ENCODE measurements at regions not wholly inside any gene's neighbourhood (a gene's known extent, or its start where the extent isn't known, plus 50 kb on each side); places are given as distances from the start of the nearest gene placed in this dataset.
"Not testable (repeated sequence)": the region's sequence is repeated elsewhere in the genome, so short reads cannot be mapped to it uniquely, and the experiment has no call there.

DNA sequence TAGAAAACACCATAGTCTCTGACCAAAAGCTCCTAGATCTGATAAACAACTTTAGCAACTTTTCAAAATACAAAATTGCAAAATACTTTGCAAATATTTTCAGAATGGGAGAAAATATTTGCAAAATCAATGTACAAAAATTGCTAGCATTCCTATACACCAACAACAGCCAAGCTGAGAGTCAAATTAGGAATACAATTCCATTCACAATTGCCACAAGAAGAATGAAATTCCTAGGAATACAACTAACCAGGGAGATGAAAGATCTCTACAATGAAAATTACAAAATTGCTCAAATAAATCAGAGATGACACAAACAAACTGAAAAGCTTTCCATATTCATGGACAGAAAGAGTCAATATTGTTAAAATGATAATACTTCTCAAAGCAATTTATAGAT is 327.0 kb upstream of the ZC3H15 start:
- ATAC-seq (ENCODE audit: low read depth), result no peak
- no peak overlapping the region for H3K27ac Mint-ChIP-seq
- H3K4me1 Mint-ChIP-seq, result peaks cover 4% of the 10 kb centered on the region
- intact Hi-C loops (cut with micrococcal nuclease), result no loop called here
- CTCF ChIA-PET, result no interaction called here
- no peak overlapping the region for H3K4me3 Mint-ChIP-seq
- TF ChIP-seq, protein P1, sequence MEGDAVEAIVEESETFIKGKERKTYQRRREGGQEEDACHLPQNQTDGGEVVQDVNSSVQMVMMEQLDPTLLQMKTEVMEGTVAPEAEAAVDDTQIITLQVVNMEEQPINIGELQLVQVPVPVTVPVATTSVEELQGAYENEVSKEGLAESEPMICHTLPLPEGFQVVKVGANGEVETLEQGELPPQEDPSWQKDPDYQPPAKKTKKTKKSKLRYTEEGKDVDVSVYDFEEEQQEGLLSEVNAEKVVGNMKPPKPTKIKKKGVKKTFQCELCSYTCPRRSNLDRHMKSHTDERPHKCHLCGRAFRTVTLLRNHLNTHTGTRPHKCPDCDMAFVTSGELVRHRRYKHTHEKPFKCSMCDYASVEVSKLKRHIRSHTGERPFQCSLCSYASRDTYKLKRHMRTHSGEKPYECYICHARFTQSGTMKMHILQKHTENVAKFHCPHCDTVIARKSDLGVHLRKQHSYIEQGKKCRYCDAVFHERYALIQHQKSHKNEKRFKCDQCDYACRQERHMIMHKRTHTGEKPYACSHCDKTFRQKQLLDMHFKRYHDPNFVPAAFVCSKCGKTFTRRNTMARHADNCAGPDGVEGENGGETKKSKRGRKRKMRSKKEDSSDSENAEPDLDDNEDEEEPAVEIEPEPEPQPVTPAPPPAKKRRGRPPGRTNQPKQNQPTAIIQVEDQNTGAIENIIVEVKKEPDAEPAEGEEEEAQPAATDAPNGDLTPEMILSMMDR (IDR thresholded peaks at IDR 0.05), result no peak
- peaks cover 18% of the 10 kb centered on the region for H3K36me3 Mint-ChIP-seq (ENCODE audit: low read depth)
- DNase-seq, result no peak
- no peaks in the 10 kb centered on the region for H3K27me3 Mint-ChIP-seq
- H3K9me3 Mint-ChIP-seq, result peaks cover 31% of the 10 kb centered on the region
- POLR2A ChIA-PET, result no interaction called here

DNA sequence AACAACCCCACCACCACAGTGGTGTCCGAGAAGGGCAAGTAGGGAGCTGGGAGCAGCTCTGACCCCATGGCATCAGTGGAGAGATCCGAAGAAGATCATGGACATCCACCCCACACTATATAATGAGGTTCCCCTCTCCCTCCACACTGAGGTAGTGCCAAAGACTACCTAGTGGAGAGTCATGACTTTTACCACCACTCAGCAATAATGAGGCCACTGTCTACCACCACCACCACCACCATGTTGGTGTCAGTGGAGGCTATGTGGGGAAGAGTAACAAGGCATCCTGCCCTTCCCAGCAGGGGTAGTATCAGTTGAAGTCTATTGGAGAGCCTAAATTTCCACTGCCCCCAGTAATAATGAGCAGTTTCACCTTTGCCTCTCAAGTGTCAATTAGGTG is 321.7 kb upstream of the ZC3H15 start:
- CTCF ChIA-PET, result no interaction called here
- H3K4me1 Mint-ChIP-seq, result peaks cover 4% of the 10 kb centered on the region
- no peak overlapping the region for H3K27ac Mint-ChIP-seq
- intact Hi-C loops (cut with micrococcal nuclease), result no loop called here
- DNase-seq (no peak), ATAC-seq (ENCODE audit: low read depth) (no peak)
- TF ChIP-seq, protein P1 (IDR thresholded peaks at IDR 0.05), result no peak
- no peaks in the 10 kb centered on the region for H3K27me3 Mint-ChIP-seq
- POLR2A ChIA-PET, result no interaction called here
- H3K4me3 Mint-ChIP-seq, result no peak overlapping the region
- peaks cover 17% of the 10 kb centered on the region for H3K9me3 Mint-ChIP-seq
- peaks cover 8% of the 10 kb centered on the region for H3K36me3 Mint-ChIP-seq (ENCODE audit: low read depth)

DNA sequence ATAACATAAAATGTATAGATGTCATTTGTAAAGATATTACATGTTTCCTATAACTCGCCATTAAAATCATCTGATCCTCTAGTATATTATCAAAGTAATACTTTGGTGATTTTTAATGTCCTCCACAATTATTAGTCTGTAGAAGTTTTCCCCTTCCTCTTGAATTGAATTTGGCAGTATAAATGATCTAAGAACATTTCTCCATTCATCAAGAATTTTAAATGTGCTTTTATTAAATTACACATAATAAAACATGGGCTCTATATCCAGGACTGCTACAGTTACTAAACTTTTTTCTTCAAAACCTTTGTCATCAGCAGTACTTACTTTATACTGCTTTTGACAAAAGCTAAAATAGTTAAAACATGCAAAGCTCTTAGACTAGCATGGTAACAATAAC is 315.4 kb upstream of the ZC3H15 start:
- TF ChIP-seq, protein P1 (IDR thresholded peaks at IDR 0.05), result no peak
- intact Hi-C loops (cut with micrococcal nuclease), result no loop called here
- Mint-ChIP-seq H3K36me3 (ENCODE audit: low read depth) (peaks cover 3% of the 10 kb centered on the region), H3K9me3 (peaks cover 10% of the 10 kb centered on the region), H3K4me3 (no peak overlapping the region), H3K27me3 (no peaks in the 10 kb centered on the region), H3K27ac (no peak overlapping the region), H3K4me1 (no peaks in the 10 kb centered on the region)
- ChIA-PET CTCF (no interaction called here), POLR2A (no interaction called here)
- no peak for ATAC-seq (ENCODE audit: low read depth)
- DNase-seq, result no peak

DNA sequence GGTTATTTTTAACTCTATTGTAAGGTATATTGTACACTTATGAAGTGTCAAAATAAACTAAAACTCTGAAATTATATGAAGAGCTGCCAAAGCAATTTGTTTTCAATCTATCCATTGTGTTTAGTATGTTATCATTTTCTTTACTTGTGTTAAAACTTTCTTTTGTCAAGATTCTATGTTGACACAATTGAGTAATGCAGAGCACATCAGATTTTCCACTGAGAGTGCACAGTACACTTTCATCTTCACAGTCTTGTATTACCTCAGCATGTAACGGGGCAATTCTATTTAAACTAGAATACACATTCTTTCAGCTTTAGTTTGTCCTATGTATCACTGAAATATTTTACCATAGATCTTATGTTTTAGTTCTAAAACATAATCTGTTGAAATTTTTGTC is 304.4 kb upstream of the ZC3H15 start:
- no peaks in the 10 kb centered on the region for H3K27me3 Mint-ChIP-seq
- ATAC-seq (ENCODE audit: low read depth) (no peak), DNase-seq (no peak)
- H3K27ac Mint-ChIP-seq, result no peak overlapping the region
- peaks cover 2% of the 10 kb centered on the region for H3K36me3 Mint-ChIP-seq (ENCODE audit: low read depth)
- TF ChIP-seq, protein P1 (IDR thresholded peaks at IDR 0.05), result no peak
- peaks cover 7% of the 10 kb centered on the region for H3K4me1 Mint-ChIP-seq
- intact Hi-C loops (cut with micrococcal nuclease), result no loop called here
- H3K4me3 Mint-ChIP-seq, result no peak overlapping the region
- ChIA-PET CTCF (no interaction called here), POLR2A (no interaction called here)
- no peaks in the 10 kb centered on the region for H3K9me3 Mint-ChIP-seq

DNA sequence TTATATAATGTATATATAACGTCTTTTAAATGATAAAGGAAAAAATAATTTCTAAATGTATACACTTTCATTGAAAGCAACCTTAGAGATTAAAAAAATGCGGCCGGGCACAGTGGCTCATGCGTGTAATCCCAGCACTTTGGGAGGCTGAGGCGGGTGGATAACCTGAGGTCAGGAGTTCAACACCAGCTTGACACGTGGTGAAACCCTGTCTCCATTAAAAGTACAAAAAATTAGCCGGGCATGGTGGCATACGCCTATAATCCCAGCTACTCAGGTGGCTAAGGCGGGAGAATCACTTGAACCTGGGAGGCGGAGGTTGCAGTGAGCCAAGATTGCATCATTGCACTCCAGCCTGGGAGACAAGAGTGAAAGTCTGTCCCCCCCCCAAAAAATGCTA is 303.7 kb upstream of the ZC3H15 start:
- H3K4me3 Mint-ChIP-seq; H3K27ac Mint-ChIP-seq; DNase-seq; H3K27me3 Mint-ChIP-seq; H3K36me3 Mint-ChIP-seq (ENCODE audit: low read depth); intact Hi-C loops (cut with micrococcal nuclease); H3K9me3 Mint-ChIP-seq; H3K4me1 Mint-ChIP-seq; CTCF ChIA-PET; ATAC-seq (ENCODE audit: low read depth); POLR2A ChIA-PET: not testable (repeated sequence)

DNA sequence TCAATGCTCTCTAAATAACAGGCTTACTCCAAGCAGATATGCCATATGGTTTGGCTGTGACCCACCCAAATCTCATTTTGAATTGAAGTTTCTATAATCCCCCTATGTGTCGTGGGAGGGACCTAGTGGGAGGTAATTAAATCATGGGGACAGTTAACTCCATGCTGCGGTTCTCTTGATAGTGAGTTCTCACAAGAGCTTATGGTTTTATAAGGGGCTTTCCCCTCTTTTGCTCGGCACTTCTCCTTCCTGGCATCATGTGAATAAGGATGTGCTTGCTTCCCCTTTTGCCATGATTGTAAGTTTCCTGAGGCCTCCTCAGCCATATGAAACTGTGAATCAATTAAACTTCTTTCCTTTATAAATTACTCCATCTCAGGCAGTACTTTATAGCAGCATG is 302.7 kb upstream of the ZC3H15 start:
- H3K4me3 Mint-ChIP-seq, result no peak overlapping the region
- CTCF ChIA-PET, result no interaction called here
- intact Hi-C loops (cut with micrococcal nuclease), result no loop called here
- H3K9me3 Mint-ChIP-seq, result no peaks in the 10 kb centered on the region
- H3K36me3 Mint-ChIP-seq (ENCODE audit: low read depth), result peaks cover 2% of the 10 kb centered on the region
- ATAC-seq (ENCODE audit: low read depth), result no peak
- POLR2A ChIA-PET, result no interaction called here
- no peaks in the 10 kb centered on the region for H3K27me3 Mint-ChIP-seq
- no peak for DNase-seq
- TF ChIP-seq, protein P1 (IDR thresholded peaks at IDR 0.05), result no peak
- peaks cover 7% of the 10 kb centered on the region for H3K4me1 Mint-ChIP-seq
- H3K27ac Mint-ChIP-seq, result no peak overlapping the region
